GM19395 (cell line): ENCODE measurements at regions not wholly inside any gene's neighbourhood (a gene's known extent, or its start where the extent isn't known, plus 50 kb on each side); places are given as distances from the start of the nearest gene placed in this dataset.
"Not testable (repeated sequence)": the region's sequence is repeated elsewhere in the genome, so short reads cannot be mapped to it uniquely, and the experiment has no call there.

ENCODE experiments used
- ATAC-seq: cut with Tn5 transposase; IDR thresholded peaks from one replicate; pipeline ENCODE4 v1.9.1; 2021; ENCODE audit warnings: mild to moderate bottlenecking, moderate library complexity; ENCODE audit not compliant: unreplicated experiment

DNA sequence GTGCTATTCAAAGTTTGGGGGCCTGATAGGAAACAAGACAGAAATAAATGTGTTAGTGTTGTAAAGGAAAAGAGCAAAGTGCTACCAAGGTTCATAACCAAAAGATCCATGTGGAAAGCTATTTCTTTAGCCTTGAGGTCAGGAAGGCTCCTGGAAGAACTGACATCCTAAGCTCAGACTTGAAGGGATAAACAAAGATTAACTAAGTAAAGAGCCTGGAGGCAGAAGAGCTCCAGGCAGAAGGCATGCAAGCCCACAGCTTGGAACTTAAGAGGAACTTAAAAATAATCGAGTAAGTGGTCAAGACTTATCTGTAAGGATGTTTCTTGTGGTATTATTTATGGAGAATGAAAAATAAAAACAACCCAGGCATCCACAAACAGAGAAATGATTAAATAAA lies 245.0 kb upstream of the MGAT5 start:
- ATAC-seq, result no peak

DNA sequence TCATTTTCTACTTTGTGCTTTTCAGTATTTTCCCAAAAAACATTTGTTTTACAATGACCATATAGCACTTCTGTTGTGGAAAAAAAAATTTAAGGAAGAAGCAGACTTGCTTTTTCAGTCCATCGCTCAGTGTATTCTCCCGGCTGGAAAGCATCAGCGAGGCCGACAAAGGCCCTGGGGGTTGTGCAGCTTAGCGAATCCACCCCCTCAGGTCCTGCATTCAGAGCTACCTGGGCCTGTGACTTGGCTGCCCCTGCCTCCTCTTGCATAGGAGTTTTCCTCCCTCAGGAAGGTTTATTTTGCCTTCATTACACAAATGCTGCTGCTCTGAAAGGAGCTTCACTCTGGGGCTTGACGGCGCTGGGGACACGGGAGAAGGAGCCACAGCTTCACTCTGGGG lies 244.4 kb upstream of the MGAT5 start:
- ATAC-seq, result no peak

DNA sequence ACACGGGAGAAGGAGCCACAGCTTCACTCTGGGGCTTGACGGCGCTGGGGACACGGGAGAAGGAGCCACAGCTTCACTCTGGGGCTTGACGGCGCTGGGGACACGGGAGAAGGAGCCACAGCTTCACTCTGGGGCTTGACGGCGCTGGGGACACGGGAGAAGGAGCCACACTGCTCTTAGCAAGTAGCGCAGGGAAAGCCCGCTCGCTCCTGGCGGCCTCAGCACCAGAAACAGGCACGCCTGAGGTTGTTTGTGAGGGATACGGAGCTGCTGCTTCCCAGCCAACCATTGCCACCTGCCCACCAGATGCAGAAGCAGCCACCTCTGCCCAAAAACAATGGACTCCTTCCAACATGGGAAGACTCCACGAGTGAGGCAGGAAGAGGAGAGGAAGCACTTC lies 244.0 kb upstream of the MGAT5 start:
- ATAC-seq, result not testable (repeated sequence)

DNA sequence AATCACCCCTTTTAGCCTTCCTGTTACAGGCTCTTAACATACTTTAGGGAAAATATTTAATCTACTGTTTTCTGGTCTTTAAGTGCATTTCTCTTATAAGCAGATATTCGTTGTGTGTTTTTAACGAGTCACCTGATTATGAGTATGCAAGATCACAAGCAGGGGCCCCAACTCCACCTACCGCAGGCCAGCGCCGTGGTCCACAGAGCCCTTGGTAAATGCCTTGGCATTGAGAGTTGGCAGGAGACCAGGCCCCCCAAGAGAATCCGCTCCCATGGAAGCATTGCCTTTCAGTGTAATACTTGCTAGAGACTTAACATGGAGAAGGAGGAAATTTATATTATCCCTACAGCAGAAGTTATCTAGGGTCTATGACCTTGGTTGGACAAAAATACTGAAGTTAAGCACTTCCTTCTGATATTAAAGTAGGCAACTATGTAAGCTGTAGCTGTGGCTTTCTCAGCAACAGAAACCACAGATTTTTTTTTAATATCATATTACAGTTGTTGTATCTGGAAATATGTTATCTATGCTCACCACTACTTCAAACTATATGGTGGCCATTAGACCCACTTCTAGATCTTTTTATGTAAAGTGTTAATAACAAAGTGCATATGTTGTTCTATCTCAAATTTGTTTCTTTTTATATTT lies 241.8 kb upstream of the MGAT5 start:
- no peak for ATAC-seq

DNA sequence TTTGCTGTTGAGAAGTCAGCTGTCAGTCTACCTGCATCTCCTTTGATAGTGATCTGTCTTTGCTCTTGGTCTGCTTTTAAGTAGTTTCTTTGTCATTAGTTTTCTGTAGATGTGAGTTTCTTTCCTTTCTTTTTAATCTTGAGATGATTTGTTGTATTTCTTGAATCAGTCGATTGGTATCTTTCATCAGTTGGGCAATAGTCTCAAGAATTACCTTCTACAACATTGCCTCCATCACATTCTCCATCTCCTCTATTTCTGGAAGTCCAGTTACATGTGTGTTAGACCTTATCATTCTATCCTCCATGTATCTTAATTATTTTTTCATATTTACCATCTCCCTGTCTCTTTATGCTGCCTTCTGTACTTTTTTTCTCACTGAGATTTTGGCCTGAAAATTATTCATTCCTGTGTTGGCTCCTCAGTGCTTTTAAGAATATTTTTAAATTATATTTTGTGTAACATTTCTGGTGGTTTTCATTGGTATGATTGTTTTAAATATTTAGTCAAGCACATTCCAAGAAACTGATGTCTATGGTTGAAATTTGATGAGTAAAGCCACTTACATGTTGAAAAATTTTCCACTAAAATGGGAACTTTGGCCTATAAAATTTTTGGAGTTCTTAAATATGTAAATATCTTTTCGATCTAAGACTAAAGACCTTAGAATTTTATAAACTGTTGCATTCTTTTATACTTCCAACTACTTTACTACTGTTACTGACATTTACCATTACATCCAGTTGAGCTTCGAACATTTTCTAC lies 239.5 kb upstream of the MGAT5 start:
- no peak for ATAC-seq

DNA sequence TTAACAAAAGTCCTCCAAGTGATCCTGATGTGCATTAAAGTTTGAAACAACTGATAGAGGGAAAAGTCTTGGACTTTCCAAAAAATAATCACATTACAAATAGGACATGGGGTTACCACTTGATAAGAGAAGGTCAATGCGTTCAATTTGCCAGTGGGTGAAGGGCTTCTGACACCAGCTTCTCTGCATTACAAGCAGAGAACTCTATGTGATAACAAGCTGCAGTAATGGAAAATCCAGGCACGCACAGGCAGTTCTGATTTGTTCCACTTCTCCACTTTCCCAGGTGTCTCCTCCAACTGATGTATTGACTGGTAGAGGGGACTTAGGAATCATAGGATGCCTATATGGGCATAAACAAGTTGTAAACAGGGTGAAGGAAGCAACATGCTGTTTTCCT lies 234.0 kb upstream of the MGAT5 start:
- ATAC-seq, result no peak

DNA sequence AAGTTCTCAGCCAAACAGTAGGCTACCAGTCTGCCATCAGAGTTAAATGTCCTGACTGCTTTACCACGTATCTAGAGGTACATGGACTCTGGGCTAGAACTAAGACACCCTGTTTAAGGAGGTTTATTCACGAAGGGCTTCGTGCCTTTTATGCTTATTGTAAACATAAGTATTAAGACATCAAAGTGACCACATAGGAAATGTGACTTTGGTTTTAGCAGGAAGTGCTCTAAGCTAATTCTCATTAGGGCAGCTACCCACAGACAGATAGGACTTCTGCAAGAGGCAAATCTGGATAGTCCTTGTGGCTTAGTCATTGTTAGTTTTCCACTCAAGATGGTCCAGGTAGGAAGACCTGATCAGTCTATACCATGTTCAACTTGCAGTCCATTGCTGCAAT lies 233.3 kb upstream of the MGAT5 start:
- no peak for ATAC-seq

DNA sequence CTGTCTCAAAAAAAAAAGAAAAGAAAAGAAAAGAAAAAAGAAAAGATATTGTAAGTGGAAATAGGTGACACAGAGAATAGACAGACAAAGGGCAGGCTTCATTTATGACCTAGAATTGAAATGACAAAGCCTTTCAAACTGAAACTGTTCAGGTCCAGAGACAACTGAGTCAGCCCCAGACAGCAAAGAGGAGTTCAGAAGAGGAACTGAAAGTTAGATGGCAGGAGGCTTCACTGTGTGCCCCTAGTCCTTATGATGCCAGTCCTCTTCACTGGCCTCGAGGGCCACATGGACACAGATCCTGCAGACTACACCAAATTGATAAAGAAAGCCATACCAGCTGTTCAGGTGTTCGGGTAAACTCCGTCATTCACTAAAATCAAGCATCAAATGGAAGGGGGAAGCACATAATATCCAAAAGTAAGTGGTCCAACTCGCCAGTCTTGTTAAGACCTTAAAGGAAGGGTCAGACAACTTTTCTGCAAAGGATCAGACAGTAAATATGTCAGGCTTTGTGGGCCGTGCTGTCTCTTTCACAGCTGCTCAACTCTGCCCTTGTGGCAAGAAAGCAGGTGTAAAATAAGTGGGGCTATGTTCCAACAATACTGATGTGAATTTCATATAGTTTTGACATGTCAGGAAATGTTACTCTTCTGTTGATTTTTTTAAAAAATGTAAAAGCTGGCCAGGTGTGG lies 231.9 kb upstream of the MGAT5 start:
- peak; percentile 95 for ATAC-seq

DNA sequence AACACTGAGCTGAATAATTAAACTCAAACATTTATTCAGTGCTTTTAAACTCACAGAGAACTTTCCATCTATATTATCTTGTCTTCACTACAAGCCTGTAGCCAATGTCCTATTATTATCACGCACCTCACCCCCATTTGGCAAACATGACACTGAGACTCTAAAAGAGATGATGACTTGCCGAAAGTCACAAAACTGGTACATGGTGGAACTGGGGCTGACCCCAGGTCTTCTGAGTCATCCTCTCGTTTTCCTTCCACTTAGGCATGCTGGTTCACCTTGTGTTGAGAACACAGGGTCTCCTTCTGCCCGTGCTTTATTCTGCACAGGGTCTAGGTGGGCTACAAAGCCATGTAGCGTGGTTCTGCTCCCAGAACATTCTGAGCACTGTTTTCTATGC lies 230.0 kb upstream of the MGAT5 start:
- no peak for ATAC-seq

DNA sequence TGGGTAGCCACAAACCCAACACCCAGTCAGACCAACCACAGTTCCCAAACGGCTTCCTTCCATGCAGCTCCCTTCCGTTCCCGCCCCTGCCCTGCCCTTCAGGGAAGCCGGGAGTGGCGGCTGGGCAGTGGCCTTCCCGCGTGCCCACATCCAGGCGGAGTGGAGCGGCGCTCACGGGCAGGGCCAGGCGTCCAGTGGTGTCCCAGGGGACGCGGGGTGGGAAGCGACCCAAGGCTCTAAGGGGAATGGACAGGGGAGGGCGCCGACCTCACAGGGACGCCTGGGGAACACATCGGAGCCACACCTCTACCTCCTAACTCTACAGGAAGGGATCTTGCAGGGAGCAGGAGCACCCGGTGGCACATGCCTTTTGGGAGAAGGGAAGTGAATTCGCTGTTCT lies 225.9 kb upstream of the MGAT5 start:
- no peak for ATAC-seq

DNA sequence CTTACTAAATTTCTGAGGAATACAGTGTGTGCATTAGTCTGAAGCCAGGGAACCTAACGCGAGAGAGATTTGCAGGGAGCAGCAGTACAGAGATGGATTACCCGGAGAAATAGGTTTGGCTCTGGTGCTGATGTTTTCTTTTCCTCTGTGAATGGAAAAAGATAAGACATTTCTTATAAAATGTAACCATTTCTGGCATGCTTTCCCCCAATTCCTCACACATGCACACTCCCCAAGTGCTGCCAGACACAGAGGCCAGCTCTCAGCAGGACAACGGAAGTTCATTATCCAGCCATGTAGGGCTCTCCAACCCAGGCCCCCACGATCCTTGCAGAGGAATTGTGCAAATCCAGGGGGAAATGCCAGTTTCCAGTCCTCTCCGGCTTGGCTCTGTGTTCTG lies 224.5 kb upstream of the MGAT5 start:
- no peak for ATAC-seq

DNA sequence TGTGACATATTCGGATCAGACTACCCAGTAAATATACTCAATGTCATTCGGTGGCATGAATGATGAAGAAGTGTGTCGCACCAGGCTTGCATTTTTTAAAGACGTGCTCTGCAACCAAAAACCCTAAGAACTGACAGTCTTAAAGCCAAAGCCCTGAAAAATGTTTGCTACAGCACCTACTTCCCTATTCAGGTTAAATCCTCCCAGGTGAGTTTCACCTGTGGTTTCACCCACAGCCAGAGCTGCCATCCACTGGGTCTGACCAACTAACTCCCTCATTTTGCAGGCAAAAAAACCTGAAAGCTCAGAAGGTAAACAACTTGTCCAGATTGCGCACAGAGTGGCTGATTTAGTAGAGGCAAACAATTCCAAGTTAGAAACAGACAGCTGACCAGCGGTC lies 222.3 kb upstream of the MGAT5 start:
- ATAC-seq, result no peak

DNA sequence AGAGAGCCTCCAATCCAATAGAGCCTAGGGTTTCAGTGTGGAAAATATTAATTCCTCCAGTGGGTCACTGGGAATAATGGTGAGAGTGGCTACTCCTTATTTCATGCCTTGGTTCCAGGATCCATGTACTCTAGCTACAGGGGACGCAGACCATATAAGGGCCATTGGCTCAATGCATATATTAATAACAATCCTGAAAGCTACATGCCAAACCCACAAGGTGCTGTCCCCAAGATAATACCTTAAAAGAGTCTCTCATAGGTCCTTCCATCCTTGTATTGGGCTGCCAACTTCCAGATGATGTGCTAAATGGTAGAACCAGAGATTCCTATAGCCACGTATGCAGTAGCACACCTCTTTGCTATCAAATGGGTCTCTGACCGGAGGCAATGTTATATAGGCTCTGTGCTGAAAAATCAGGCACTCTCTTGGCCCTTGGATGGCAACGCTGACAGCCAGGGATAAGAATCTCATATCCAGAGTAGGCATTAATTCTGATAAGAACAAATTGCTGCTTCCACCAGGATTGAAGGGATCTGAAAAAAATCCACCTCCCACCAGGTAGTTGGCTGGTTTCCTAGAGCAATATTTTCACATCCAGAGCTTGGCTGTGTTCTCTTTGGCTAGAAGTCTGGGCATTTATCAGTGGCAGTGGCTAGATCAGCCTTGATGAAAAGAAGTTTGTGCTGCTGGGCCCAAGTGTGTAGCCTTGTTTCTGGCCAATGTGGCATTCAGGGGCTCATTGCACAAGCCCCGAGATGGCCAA lies 218.1 kb upstream of the MGAT5 start:
- no peak for ATAC-seq

DNA sequence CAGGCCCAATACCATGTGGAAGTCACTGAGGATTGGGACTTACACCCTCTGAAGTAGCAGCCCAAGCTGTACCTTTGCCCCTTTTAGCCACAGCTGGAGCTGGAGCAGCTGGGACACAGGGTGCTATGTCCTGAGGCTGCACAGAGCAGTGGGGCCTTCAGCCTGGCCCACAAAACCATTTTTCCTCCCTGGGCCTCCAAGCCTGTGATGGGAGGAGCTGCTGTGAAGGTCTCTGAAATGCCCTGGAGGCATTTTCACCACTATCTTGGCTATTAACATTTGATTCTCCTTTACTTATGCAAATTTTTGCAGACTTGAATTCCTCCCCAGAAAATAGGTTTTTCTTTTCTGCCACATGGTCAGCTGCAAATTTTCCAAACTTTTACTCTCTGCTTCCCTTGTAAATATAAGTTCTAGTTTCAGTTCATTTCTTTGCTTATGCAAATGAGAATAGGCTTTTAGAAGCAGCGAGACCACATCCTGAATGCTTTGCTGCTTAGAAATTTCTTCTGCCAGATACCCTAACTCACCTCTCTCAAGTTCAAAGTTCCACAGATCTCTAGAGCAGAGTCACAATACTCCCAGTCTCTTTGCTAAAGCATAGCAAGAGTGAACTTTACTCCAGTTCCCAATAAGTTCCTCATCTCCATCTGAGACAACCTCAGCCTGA lies 213.8 kb upstream of the MGAT5 start:
- peak; percentile 78 for ATAC-seq

DNA sequence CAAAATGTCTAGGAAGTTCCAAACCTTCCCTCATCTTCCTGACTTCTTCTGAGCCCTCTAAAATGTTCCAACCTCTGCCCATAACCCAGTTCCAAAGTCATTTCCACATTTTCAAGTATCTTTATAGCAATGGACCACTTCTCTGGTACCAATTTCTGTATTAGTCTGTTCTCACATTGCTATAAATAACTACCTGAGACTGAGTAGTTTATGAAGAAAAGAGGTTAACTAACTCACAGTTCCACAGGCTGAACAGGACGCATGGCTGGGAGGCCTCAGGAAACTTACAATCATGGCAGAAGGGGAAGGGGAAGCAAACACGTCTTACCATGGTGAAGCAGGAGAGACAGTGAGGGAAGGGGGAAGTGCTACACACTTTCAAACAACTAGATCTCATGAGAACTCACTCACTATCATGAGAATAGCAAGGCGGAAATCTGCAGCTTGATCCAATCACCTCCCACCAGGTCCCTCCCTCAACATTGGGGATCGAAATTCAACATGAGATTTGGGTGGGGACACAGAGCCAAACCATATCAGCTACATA lies 213.2 kb upstream of the MGAT5 start:
- ATAC-seq, result peak; percentile 43

DNA sequence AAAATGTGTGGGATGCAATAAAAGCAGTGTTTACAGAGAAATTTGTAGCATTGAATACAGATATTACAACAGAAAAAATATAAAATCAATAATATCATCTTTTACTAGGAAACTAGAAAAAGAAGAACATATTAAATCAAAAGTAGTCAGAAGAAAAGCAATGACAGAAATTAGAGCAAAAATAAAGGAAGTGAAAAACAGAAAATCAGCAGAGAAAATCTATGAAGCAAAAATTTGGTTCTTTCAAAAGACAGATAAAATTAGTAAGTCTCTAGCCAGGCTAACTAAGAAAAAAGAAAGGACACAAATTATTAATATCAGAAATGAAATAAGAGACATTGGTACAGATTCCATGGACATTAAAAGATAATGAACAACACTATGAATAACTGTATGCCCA lies 212.0 kb upstream of the MGAT5 start:
- no peak for ATAC-seq

DNA sequence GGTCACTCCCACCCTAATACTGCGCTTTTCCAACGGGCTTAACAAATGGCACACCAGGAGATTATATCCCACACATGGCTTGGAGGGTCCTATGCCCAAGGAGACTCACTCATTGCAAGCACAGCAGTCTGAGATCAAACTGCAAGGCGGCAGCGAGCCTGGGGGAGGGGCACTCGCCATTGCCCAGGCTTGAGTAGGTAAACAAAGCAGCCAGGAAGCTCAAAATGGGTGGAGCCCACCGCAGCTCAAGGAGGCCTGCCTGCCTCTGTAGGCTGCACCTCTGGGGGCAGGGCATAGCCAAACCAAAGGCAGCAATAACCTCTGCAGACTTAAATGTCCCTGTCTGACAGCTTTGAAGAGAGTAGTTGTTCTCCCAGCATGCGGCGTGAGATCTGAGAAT lies 210.8 kb upstream of the MGAT5 start:
- not testable (repeated sequence) for ATAC-seq

DNA sequence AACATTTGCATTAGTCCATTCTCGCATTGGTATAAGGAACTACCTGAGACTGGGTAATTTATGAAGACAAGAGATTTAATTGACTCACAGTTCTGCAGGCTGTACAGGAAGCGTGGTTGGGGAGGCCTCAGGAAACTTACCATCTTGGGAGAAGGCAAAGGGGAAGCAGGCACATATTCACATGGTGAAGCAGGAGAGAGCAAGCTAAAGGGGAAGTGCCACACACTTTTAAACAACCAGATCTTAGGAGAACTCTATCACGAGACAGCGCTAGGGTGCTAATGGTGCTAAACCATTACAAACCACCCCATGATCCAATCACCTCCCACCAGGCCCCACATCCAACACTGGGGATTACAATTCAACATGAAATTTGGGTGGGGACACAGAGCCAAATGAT lies 201.7 kb upstream of the MGAT5 start:
- ATAC-seq, result no peak

DNA sequence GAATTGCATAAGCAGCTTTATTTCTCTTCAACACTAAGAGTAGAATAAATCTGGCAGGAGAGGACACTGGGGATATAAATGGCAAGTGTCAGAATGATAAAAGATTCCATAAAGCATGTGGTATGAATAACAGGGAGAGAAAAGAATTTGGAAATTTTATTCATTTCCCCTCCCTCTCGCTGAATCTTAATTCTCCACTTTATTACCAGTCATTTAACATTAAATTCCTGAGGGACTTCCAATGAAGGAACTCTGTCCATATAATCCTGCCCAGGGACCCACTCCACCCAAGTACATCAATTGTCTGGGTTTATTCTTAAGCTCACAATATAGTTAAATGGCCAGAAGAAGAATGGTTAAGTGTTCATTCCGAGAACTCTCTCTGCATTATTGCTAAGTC lies 197.7 kb upstream of the MGAT5 start:
- no peak for ATAC-seq

DNA sequence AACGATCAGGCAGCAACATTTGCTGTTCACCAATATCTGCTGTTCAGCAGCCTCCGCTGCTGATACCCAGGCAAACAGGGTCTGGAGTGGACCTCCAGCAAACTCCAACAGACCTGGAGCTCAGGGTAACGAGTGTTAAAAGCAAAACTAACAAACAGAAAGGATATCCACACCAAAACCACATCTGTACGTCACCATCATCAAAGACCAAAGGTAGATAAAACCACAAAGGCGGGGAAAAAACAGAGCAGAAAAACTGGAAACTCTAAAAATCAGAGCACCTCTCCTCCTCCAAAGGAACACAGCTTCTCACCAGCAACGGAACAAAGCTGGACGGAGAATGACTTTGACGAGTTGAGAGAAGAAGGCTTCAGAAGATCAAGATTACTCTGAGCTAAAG lies 192.8 kb upstream of the MGAT5 start:
- ATAC-seq, result not testable (repeated sequence)

DNA sequence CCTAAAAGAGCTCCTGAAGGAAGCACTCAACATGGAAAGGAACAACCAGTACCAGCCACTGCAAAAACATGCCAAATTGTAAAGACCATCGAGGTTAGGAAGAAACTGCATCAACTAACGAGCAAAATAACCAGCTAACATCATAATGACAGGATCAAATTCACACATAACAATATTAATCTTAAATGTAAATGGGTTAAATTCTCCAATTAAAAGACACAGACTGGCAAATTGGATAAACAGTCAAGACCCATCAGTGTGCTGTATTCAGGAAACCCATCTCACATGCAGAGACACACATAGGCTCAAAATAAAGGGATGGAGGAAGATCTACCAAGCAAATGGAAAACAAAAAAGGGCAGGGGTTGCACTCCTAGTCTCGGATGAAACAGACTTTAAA lies 191.6 kb upstream of the MGAT5 start:
- not testable (repeated sequence) for ATAC-seq
